Neural cell (in vitro differentiated cells): ENCODE measurements at regions not wholly inside any gene's neighbourhood (a gene's known extent, or its start where the extent isn't known, plus 50 kb on each side); places are given as distances from the start of the nearest gene placed in this dataset.

Source experiments
- MXI1 ChIP-seq: fragments of 450-650 bp; conservative IDR thresholded peaks from 2 replicates; pipeline ENCODE4 v1.6.1; 2014; ENCODE audit warnings: antibody characterized with exemption, mild to moderate bottlenecking; ENCODE audit not compliant: poor library complexity, severe bottlenecking
- TF ChIP-seq, protein P1 (sequence below): fragments of 450-650 bp; IDR thresholded peaks from 2 replicates; pipeline ENCODE4 v1.5.1; 2014; ENCODE audit warnings: antibody characterized with exemption, mild to moderate bottlenecking, moderate library complexity; ENCODE audit not compliant: poor library complexity, severe bottlenecking

DNA sequence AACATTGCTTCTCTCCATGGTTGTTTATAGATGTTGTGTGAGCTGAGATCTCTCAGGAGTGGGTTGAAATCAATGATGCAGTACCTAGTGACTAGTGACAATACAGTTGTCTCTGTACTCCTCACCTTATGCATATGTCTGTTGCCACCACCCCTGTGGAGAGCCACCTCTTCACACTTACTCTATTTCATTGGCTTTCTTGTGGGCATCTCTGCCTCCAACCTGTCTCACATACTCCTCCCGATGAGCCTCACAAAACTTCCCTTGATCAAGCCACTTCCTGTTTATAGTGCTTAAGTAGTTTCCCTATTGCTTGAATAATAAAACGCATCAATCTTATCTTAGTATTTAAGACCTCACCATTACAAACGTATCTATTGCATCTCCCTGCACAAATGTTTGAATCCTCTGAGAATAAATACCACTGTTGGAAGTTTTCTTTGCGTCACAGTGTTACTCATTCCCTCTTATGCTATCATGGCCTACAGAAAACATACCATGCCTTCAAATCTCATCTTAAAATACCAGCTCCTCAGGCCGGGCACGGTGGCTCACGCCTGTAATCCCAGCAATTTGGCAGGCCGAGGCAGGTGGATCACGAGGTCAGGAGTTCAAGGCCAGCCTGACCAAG lies 54.7 kb upstream of the GREM2 start:
- TF ChIP-seq, protein P1, sequence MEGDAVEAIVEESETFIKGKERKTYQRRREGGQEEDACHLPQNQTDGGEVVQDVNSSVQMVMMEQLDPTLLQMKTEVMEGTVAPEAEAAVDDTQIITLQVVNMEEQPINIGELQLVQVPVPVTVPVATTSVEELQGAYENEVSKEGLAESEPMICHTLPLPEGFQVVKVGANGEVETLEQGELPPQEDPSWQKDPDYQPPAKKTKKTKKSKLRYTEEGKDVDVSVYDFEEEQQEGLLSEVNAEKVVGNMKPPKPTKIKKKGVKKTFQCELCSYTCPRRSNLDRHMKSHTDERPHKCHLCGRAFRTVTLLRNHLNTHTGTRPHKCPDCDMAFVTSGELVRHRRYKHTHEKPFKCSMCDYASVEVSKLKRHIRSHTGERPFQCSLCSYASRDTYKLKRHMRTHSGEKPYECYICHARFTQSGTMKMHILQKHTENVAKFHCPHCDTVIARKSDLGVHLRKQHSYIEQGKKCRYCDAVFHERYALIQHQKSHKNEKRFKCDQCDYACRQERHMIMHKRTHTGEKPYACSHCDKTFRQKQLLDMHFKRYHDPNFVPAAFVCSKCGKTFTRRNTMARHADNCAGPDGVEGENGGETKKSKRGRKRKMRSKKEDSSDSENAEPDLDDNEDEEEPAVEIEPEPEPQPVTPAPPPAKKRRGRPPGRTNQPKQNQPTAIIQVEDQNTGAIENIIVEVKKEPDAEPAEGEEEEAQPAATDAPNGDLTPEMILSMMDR: no peak
- no peak for TF ChIP-seq MXI1
